ENCODE measurements at regions not wholly inside any gene's neighbourhood (a gene's known extent, or its start where the extent isn't known, plus 50 kb on each side); places are given as distances from the start of the nearest gene placed in this dataset.
"Not testable (repeated sequence)": the region's sequence is repeated elsewhere in the genome, so short reads cannot be mapped to it uniquely, and the experiment has no call there.

GRCh38 chr16:80259290-80259805 lies 281.4 kb upstream of the DYNLRB2 start:
- DNase-seq (ENCODE audit: low read depth, low spot score), result no peak

- DNase-seq (ENCODE audit: low read depth, low spot score), result no peak
These were observed 282.4 kb upstream of the DYNLRB2 start for GRCh38 chr16:80258407-80258806.

- DNase-seq (ENCODE audit: low read depth, low spot score), result no peak
These were observed 285.8 kb upstream of the DYNLRB2 start for GRCh38 chr16:80254970-80255369.

- DNase-seq (ENCODE audit: low read depth, low spot score), result no peak
These were observed 287.1 kb upstream of the DYNLRB2 start for GRCh38 chr16:80253741-80254140.

GRCh38 chr16:80250381-80250780 lies 290.4 kb upstream of the DYNLRB2 start:
- DNase-seq (ENCODE audit: low read depth, low spot score), result no peak

GRCh38 chr16:80243303-80243702 lies 297.5 kb upstream of the DYNLRB2 start:
- not testable (repeated sequence) for DNase-seq (ENCODE audit: low read depth, low spot score)

- not testable (repeated sequence) for DNase-seq (ENCODE audit: low read depth, low spot score)
These were observed 298.5 kb upstream of the DYNLRB2 start for GRCh38 chr16:80242279-80242678.

- DNase-seq (ENCODE audit: low read depth, low spot score), result no peak
These were observed 307.5 kb upstream of the DYNLRB2 start for GRCh38 chr16:80233097-80233835.

GRCh38 chr16:80231888-80232287 lies 308.9 kb upstream of the DYNLRB2 start:
- DNase-seq (ENCODE audit: low read depth, low spot score), result no peak

GRCh38 chr16:80231121-80231520 lies 309.7 kb upstream of the DYNLRB2 start:
- DNase-seq (ENCODE audit: low read depth, low spot score), result no peak

GRCh38 chr16:80230328-80231120 lies 310.3 kb upstream of the DYNLRB2 start:
- DNase-seq (ENCODE audit: low read depth, low spot score), result no peak

- DNase-seq (ENCODE audit: low read depth, low spot score), result no peak
These were observed 314.3 kb upstream of the DYNLRB2 start for GRCh38 chr16:80226499-80226898.

- DNase-seq (ENCODE audit: low read depth, low spot score), result no peak
These were observed 330.0 kb upstream of the DYNLRB2 start for GRCh38 chr16:80210787-80211186.

GRCh38 chr16:80208743-80209142 lies 332.1 kb upstream of the DYNLRB2 start:
- DNase-seq (ENCODE audit: low read depth, low spot score), result no peak

GRCh38 chr16:80208015-80208414 lies 332.8 kb upstream of the DYNLRB2 start:
- DNase-seq (ENCODE audit: low read depth, low spot score), result no peak

- no peak for DNase-seq (ENCODE audit: low read depth, low spot score)
These were observed 337.0 kb upstream of the DYNLRB2 start for GRCh38 chr16:80203821-80204220.

- DNase-seq (ENCODE audit: low read depth, low spot score), result no peak
These were observed 337.9 kb upstream of the DYNLRB2 start for GRCh38 chr16:80202831-80203413.

GRCh38 chr16:80200079-80200478 lies 340.7 kb upstream of the DYNLRB2 start:
- DNase-seq (ENCODE audit: low read depth, low spot score), result no peak

GRCh38 chr16:80199614-80200013 lies 341.2 kb upstream of the DYNLRB2 start:
- DNase-seq (ENCODE audit: low read depth, low spot score), result no peak

GRCh38 chr16:80198311-80199299 lies 342.2 kb upstream of the DYNLRB2 start:
- no peak for DNase-seq (ENCODE audit: low read depth, low spot score)

GRCh38 chr16:80197741-80198201 lies 343.0 kb upstream of the DYNLRB2 start:
- no peak for DNase-seq (ENCODE audit: low read depth, low spot score)

Data from brain pericyte (primary cell).